Uterus (tissue), 3 donors: ENCODE measurements at regions not wholly inside any gene's neighbourhood (a gene's known extent, or its start where the extent isn't known, plus 50 kb on each side); places are given as distances from the start of the nearest gene placed in this dataset.
"Not testable (repeated sequence)": the region's sequence is repeated elsewhere in the genome, so short reads cannot be mapped to it uniquely, and the experiment has no call there.

Experiments used
- DNase-seq, 2 donors: peaks; one replicate each; pipeline ENCODE4 v3.0.0-alpha.2; 2019 to 2020
- H3K27ac ChIP-seq, 2 donors: fragments of 200-600 bp; sonication (generic); 1 replicate in 1 of 2; 2 replicates in 1 of 2; pipeline ENCODE4 v1.5.1; 2016 to 2018
- H3K27me3 ChIP-seq, 2 donors: fragments of 200-600 bp; sonication (generic); one replicate each; pipeline ENCODE4 v1.5.1; 2018 to 2019; ENCODE audit warnings: control low read depth in 1 of 2
- H3K36me3 ChIP-seq, 2 donors: fragments of 200-600 bp; sonication (generic); one replicate each; pipeline ENCODE4 v1.5.1; 2019; ENCODE audit warnings: control low read depth in 1 of 2
- H3K4me1 ChIP-seq, 2 donors: fragments of 200-600 bp; sonication (generic); one replicate each; pipeline ENCODE4 v1.5.1; 2018 to 2019; ENCODE audit warnings: control low read depth in 1 of 2
- H3K4me3 ChIP-seq, 2 donors: fragments of 200-600 bp; sonication (generic); 1 replicate in 1 of 2; 2 replicates in 1 of 2; pipeline ENCODE4 v1.5.1; 2018 to 2019; ENCODE audit warnings: mild to moderate bottlenecking in 1 of 2
- H3K9me3 ChIP-seq, 2 donors: fragments of 200-600 bp; sonication (generic); one replicate each; pipeline ENCODE4 v1.5.1; 2019; ENCODE audit warnings: control low read depth in 1 of 2
- POLR2A ChIP-seq, 2 donors: fragments of 450-650 bp; IDR thresholded peaks; one replicate each; pipeline ENCODE4 v1.6.1; 2016; ENCODE audit warnings: antibody characterized with exemption in 2 of 2, mild to moderate bottlenecking in 1 of 2, moderate library complexity in 1 of 2
- intact Hi-C: fragments of 100-400 bp; cut with DNase I; formaldehyde crosslinking; loops from one replicate; pipeline ENCODE4 v1.15.1; 2023; ENCODE audit warnings: low total_unique reads
- TF ChIP-seq, protein P1 (sequence below), 4 experiments: fragments of 200-600 bp in 2 of 4; fragments of 450-650 bp in 2 of 4; sonication (generic) in 2 of 4; IDR thresholded peaks; one replicate each; pipeline ENCODE4 v1.5.1; 2016 to 2019; ENCODE audit warnings: antibody characterized with exemption in 4 of 4, mild to moderate bottlenecking in 2 of 4, moderate library complexity in 1 of 4
- donor health status: DM: yes; HTN: yes; CAD: no.

DNA sequence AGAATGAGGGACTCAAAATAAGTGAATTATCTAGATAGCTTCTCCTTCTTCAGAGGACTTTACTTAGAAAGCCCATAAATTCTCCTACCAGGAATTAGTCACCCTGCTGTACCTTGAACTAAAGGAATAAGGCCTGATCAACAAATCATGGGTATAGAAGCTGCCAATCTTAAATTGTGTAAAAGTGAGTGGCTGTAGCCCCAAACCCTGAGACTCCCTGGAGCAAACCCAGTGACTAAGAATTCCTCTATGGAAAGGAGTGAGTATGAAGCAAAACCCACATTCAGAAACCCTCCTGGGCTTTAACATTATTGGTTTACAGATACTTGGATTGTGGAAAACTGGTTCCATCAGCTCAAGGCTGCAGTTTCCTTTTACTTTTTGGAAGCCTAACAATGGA is 285.8 kb upstream of the TBX18 start:
- H3K9me3 ChIP-seq: no peaks in the 10 kb centered on the region
- no peaks in the 10 kb centered on the region for H3K4me1 ChIP-seq
- TF ChIP-seq POLR2A (IDR thresholded peaks at IDR 0.05): no peak
- TF ChIP-seq, protein P1, sequence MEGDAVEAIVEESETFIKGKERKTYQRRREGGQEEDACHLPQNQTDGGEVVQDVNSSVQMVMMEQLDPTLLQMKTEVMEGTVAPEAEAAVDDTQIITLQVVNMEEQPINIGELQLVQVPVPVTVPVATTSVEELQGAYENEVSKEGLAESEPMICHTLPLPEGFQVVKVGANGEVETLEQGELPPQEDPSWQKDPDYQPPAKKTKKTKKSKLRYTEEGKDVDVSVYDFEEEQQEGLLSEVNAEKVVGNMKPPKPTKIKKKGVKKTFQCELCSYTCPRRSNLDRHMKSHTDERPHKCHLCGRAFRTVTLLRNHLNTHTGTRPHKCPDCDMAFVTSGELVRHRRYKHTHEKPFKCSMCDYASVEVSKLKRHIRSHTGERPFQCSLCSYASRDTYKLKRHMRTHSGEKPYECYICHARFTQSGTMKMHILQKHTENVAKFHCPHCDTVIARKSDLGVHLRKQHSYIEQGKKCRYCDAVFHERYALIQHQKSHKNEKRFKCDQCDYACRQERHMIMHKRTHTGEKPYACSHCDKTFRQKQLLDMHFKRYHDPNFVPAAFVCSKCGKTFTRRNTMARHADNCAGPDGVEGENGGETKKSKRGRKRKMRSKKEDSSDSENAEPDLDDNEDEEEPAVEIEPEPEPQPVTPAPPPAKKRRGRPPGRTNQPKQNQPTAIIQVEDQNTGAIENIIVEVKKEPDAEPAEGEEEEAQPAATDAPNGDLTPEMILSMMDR (IDR thresholded peaks at IDR 0.05): no peak
- H3K4me3 ChIP-seq: no peak overlapping the region
- H3K27me3 ChIP-seq: no peaks in the 10 kb centered on the region
- DNase-seq: no peak
- intact Hi-C loops: no loop called here
- no peak overlapping the region for H3K27ac ChIP-seq
- H3K36me3 ChIP-seq: no peaks in the 10 kb centered on the region

DNA sequence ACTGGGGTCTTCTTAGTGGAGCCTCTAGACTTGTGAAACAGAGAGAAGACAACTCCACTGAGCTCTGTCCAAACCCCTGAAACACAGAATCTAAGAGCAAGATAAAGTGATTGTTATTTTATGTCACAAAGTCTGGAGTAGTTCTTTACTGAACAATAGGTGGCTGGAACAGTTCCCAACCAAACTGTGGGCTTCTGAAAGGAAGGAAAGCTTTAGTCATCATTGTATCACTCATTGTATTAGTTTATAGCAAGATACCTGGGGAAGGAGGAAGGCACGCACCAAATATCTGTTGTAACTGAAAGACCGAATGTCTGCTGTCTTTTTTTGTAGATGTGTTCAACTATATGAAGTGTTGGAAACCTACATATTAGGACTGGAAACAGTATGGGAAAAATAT is 284.9 kb upstream of the TBX18 start:
- DNase-seq: no peak
- H3K27me3 ChIP-seq: no peaks in the 10 kb centered on the region
- intact Hi-C loops: no loop called here
- no peaks in the 10 kb centered on the region for H3K4me1 ChIP-seq
- no peak overlapping the region for H3K4me3 ChIP-seq
- no peaks in the 10 kb centered on the region for H3K36me3 ChIP-seq
- no peak overlapping the region for H3K27ac ChIP-seq
- TF ChIP-seq, protein P1 (IDR thresholded peaks at IDR 0.05): no peak
- no peak for TF ChIP-seq POLR2A (IDR thresholded peaks at IDR 0.05)
- no peaks in the 10 kb centered on the region for H3K9me3 ChIP-seq

DNA sequence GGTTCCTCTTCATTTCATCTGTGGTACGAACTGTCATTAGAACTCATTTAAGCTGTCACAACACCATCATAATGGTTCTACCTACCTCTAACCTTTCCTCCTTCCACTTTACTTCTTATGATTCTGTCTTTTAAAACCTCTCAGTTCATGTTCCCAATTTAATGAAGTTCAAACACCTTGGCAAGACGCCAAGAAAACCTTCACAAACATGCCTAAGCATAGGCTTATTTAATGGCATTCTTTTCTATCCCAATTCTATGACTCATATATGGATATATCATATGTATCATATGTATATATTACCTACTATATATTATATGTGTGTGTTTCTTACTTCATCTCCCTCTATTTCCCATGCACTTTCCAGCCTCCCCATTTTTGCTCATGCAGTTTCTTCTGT is 283.4 kb upstream of the TBX18 start:
- DNase-seq: no peak
- no peaks in the 10 kb centered on the region for H3K4me1 ChIP-seq

DNA sequence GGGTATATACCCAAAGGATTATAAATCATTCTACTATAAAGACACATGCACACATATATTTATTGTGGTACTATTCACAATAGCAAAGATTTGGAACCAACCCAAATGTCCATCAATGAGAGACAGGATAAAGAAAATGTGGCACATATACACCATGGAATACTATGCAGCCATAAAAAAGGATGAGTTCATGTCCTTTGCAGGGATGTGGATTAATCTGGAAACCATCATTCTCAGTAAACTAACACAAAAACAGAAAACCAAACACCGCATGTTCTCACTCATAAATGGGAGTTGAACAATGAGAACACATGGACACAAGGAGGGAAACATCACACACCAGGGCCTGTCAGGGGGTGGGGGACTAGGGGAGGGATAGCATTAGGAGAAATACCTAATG is 281.4 kb upstream of the TBX18 start:
- H3K27me3 ChIP-seq, H3K27ac ChIP-seq, H3K9me3 ChIP-seq, H3K36me3 ChIP-seq, DNase-seq, H3K4me3 ChIP-seq, H3K4me1 ChIP-seq, intact Hi-C loops: not testable (repeated sequence)

More for the DNA sequence above, 283.4 kb upstream of the TBX18 start:
- H3K27ac ChIP-seq: no peak overlapping the region
- no peaks in the 10 kb centered on the region for H3K9me3 ChIP-seq
- no peaks in the 10 kb centered on the region for H3K27me3 ChIP-seq
- intact Hi-C loops: no loop called here
- TF ChIP-seq POLR2A (IDR thresholded peaks at IDR 0.05): no peak
- TF ChIP-seq, protein P1 (IDR thresholded peaks at IDR 0.05): no peak
- no peaks in the 10 kb centered on the region for H3K36me3 ChIP-seq
- no peak overlapping the region for H3K4me3 ChIP-seq

DNA sequence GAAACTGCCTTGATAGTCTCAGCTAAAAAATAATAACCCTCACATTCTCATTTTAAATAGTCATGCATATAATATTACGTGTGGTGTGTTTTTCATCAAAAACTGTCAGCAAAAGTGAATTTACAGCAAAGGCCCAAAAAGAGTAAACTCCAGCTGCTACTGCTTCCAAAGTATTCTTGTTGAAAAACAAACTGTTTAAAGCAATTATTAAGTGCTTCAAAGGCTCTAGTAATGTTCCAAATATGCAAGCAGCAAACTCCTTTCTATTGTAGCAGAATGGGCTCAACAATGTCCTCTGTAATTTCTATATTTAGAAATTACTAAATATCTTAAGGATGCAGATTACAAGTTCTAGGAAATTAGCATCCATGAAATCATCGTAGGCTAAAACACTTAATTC is 280.0 kb upstream of the TBX18 start:
- TF ChIP-seq, protein P1 (IDR thresholded peaks at IDR 0.05): no peak
- TF ChIP-seq POLR2A (IDR thresholded peaks at IDR 0.05): no peak
- no peaks in the 10 kb centered on the region for H3K27me3 ChIP-seq
- H3K36me3 ChIP-seq: no peaks in the 10 kb centered on the region
- no peaks in the 10 kb centered on the region for H3K4me1 ChIP-seq
- no peak for DNase-seq
- H3K9me3 ChIP-seq: no peaks in the 10 kb centered on the region
- intact Hi-C loops: no loop called here
- H3K27ac ChIP-seq: no peak overlapping the region
- H3K4me3 ChIP-seq: no peak overlapping the region

DNA sequence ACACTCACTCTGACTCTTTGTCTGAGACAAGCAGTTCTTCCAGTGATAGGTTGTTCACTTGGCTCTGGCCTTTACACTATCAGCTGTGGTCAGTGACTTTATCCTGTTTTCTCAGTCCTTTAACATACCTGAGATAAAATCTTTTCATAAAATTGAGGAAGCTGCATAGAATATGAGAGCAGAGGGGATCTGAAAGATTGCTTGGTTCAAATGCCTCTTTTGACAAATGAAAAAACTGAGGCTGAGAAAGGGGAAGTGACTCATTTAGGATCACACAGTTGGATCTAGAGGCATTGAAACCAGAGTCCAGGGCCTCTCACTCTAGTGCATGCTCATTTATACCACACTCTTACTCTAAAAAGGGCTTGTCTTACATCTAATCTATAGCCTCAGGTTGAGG is 277.0 kb upstream of the TBX18 start:
- no peak for DNase-seq
- H3K36me3 ChIP-seq: no peaks in the 10 kb centered on the region
- TF ChIP-seq, protein P1 (IDR thresholded peaks at IDR 0.05): no peak
- H3K27ac ChIP-seq: no peak overlapping the region
- H3K4me1 ChIP-seq: no peaks in the 10 kb centered on the region
- intact Hi-C loops: no loop called here
- no peaks in the 10 kb centered on the region for H3K9me3 ChIP-seq
- H3K4me3 ChIP-seq: no peak overlapping the region
- no peaks in the 10 kb centered on the region for H3K27me3 ChIP-seq
